ENCODE measurements at regions not wholly inside any gene's neighbourhood (a gene's known extent, or its start where the extent isn't known, plus 50 kb on each side); places are given as distances from the start of the nearest gene placed in this dataset.
A peak's percentile ranks its signal among the peaks of the same experiment; 100 is the strongest.

DNA sequence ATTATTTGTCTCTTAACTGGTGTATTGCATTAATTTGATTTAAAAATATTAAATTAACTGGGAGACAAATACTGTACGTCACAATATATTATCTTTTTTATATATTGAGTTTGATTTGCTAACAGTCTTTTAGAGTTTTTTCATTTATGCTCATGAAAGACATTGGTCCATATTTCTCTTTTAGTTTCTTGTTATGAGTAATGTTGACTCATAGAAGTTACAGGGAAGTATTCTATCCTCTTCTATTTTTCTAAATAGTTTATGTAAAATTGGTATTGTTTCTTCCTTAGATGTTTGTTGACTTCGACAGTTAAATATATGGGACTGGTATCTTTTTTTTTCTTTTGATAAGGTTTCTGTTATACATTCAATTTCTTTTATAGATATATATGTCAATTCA is 1115.6 kb upstream of the CITED2 start:
- no peak overlapping the region for H3K4me3 Mint-ChIP-seq (ENCODE audit: unreplicated experiment)
- no peak overlapping the region for H3K9ac ChIP-seq (ENCODE audit: low read length)
- DNase-seq (ENCODE audit: low read depth) (no peak), FAIRE-seq (no peak)
- peak overlapping the region; percentile 75 for H3K27ac Mint-ChIP-seq (ENCODE audit: unreplicated experiment)
- no peak overlapping the region for H3K4me2 ChIP-seq (ENCODE audit: low read length)
- no peaks in the 10 kb centered on the region for H3K36me3 ChIP-seq (ENCODE audit: insufficient read depth, low read length)
- no peak overlapping the region for H3K27ac ChIP-seq (ENCODE audit: low read depth, low read length)
- H4K20me1 ChIP-seq (ENCODE audit: insufficient read depth, low read length) = no peaks in the 10 kb centered on the region
- no peaks in the 10 kb centered on the region for H3K9me3 ChIP-seq (ENCODE audit: insufficient read depth, low read depth, low read length)
- H3K36me3 Mint-ChIP-seq (ENCODE audit: low read depth, unreplicated experiment) = peaks cover 5% of the 10 kb centered on the region
- H3K27me3 ChIP-seq (ENCODE audit: insufficient read depth, low read length) = no peaks in the 10 kb centered on the region
- peaks cover 16% of the 10 kb centered on the region for H3K4me1 ChIP-seq (ENCODE audit: insufficient read depth, low read length)
- TF ChIP-seq EZH2 (IDR thresholded peaks at IDR 0.05; ENCODE audit: insufficient read depth, low read length) = no peak
- TF ChIP-seq, protein P1, sequence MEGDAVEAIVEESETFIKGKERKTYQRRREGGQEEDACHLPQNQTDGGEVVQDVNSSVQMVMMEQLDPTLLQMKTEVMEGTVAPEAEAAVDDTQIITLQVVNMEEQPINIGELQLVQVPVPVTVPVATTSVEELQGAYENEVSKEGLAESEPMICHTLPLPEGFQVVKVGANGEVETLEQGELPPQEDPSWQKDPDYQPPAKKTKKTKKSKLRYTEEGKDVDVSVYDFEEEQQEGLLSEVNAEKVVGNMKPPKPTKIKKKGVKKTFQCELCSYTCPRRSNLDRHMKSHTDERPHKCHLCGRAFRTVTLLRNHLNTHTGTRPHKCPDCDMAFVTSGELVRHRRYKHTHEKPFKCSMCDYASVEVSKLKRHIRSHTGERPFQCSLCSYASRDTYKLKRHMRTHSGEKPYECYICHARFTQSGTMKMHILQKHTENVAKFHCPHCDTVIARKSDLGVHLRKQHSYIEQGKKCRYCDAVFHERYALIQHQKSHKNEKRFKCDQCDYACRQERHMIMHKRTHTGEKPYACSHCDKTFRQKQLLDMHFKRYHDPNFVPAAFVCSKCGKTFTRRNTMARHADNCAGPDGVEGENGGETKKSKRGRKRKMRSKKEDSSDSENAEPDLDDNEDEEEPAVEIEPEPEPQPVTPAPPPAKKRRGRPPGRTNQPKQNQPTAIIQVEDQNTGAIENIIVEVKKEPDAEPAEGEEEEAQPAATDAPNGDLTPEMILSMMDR (IDR thresholded peaks at IDR 0.05; ENCODE audit: insufficient read depth, low read depth, low read length) = no peak
- no peaks in the 10 kb centered on the region for H3K27me3 Mint-ChIP-seq (ENCODE audit: low read depth, unreplicated experiment)
- peaks cover 37% of the 10 kb centered on the region for H3K4me1 Mint-ChIP-seq (ENCODE audit: low read depth, unreplicated experiment)
- H3K4me3 ChIP-seq (ENCODE audit: insufficient read depth, low read depth, low read length) = no peak overlapping the region
- H3K9me3 Mint-ChIP-seq (ENCODE audit: unreplicated experiment) = peaks cover 9% of the 10 kb centered on the region
- H3K79me2 ChIP-seq (ENCODE audit: insufficient read depth, low read length) = no peaks in the 10 kb centered on the region
- no peak overlapping the region for H2AFZ ChIP-seq (ENCODE audit: low read depth, low read length)

DNA sequence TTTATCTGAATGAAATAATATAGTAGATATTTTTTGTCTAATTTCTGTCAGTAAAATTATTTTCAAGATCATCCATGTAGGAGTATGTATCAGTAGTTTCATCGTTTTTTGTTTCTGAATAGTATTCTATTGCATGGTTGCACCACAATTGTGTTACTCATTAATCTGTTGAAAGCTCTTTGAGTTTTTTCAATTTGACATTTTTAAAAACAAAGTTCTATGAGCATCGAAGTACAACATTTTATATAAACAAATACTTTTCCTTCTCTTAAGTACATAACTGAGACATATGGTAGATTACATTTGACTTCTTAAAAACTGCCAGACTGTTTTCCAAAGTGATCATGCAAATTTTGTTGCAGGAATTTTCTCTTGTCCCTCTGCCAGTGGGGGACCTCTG is 1113.1 kb upstream of the CITED2 start:
- no peak for DNase-seq (ENCODE audit: low read depth)
- no peak for FAIRE-seq
- H3K4me3 Mint-ChIP-seq (ENCODE audit: unreplicated experiment) = peak overlapping the region; percentile 68
- no peak overlapping the region for H3K27ac ChIP-seq (ENCODE audit: low read depth, low read length)
- peak overlapping the region; percentile 98 for H3K27ac Mint-ChIP-seq (ENCODE audit: unreplicated experiment)
- H3K9me3 Mint-ChIP-seq (ENCODE audit: unreplicated experiment) = peaks cover 5% of the 10 kb centered on the region
- H3K4me2 ChIP-seq (ENCODE audit: low read length) = no peak overlapping the region
- H3K36me3 ChIP-seq (ENCODE audit: insufficient read depth, low read length) = no peaks in the 10 kb centered on the region
- no peaks in the 10 kb centered on the region for H4K20me1 ChIP-seq (ENCODE audit: insufficient read depth, low read length)
- no peak overlapping the region for H3K9ac ChIP-seq (ENCODE audit: low read length)
- no peaks in the 10 kb centered on the region for H3K9me3 ChIP-seq (ENCODE audit: insufficient read depth, low read depth, low read length)
- H3K4me1 ChIP-seq (ENCODE audit: insufficient read depth, low read length) = peaks cover 23% of the 10 kb centered on the region
- no peaks in the 10 kb centered on the region for H3K79me2 ChIP-seq (ENCODE audit: insufficient read depth, low read length)
- peaks cover 41% of the 10 kb centered on the region for H3K4me1 Mint-ChIP-seq (ENCODE audit: low read depth, unreplicated experiment)
- H2AFZ ChIP-seq (ENCODE audit: low read depth, low read length) = no peak overlapping the region
- TF ChIP-seq, protein P1 (IDR thresholded peaks at IDR 0.05; ENCODE audit: insufficient read depth, low read depth, low read length) = no peak
- no peak for TF ChIP-seq EZH2 (IDR thresholded peaks at IDR 0.05; ENCODE audit: insufficient read depth, low read length)
- no peaks in the 10 kb centered on the region for H3K27me3 ChIP-seq (ENCODE audit: insufficient read depth, low read length)
- H3K4me3 ChIP-seq (ENCODE audit: insufficient read depth, low read depth, low read length) = no peak overlapping the region
- peaks cover 5% of the 10 kb centered on the region for H3K36me3 Mint-ChIP-seq (ENCODE audit: low read depth, unreplicated experiment)
- H3K27me3 Mint-ChIP-seq (ENCODE audit: low read depth, unreplicated experiment) = no peaks in the 10 kb centered on the region

DNA sequence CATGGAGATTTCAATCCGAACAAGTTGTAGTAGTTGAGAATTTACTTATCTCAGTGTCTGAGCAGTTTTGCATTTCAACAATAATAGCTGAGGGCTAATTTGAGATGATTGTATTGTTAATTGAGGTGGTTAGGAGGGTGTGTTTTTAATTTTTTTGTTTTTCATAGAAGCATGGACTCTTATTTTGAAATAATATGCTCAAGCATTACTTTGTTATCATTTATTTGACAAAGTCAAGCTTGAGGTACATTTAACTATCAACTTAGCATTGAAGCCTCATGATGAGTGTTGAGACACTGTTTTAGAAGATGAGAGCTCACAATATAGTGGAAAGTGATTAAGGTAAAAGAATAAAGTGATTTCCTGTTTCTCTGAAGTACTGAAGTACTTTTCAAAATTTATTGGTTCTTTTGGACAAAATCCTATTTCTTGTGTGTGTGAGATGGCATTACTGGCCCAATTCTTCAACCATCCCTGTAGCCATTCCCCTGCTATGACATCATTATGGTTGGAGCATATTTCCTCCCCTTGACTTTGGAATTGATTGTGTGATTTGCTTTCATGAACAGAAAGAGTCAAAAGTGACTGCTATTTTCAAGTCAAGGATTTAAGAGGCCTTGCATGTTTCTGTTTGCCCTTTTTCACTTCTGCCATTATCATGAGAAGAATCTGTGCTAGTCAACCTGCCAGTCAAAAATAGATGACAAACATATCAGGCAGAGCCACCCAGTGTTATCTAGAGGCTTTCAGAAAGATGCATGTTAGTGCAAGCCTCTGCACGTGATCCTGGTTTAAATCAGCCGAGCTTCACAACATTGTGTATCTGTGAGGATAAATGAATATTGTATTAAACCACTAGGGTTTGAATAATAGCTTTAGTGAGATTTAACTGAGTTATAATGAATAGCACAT is 1112.3 kb upstream of the CITED2 start:
- no peaks in the 10 kb centered on the region for H3K79me2 ChIP-seq (ENCODE audit: insufficient read depth, low read length)
- no peaks in the 10 kb centered on the region for H3K36me3 ChIP-seq (ENCODE audit: insufficient read depth, low read length)
- peak overlapping the region; percentile 98 for H3K27ac Mint-ChIP-seq (ENCODE audit: unreplicated experiment)
- FAIRE-seq = peak; percentile 64
- H3K4me3 ChIP-seq (ENCODE audit: insufficient read depth, low read depth, low read length) = no peak overlapping the region
- H3K27me3 ChIP-seq (ENCODE audit: insufficient read depth, low read length) = no peaks in the 10 kb centered on the region
- peak overlapping the region; percentile 43 for H3K4me2 ChIP-seq (ENCODE audit: low read length)
- no peaks in the 10 kb centered on the region for H3K27me3 Mint-ChIP-seq (ENCODE audit: low read depth, unreplicated experiment)
- peak overlapping the region; percentile 76 for H3K27ac ChIP-seq (ENCODE audit: low read depth, low read length)
- TF ChIP-seq, protein P1 (IDR thresholded peaks at IDR 0.05; ENCODE audit: insufficient read depth, low read depth, low read length) = no peak
- TF ChIP-seq EZH2 (IDR thresholded peaks at IDR 0.05; ENCODE audit: insufficient read depth, low read length) = no peak
- peaks cover 41% of the 10 kb centered on the region for H3K4me1 Mint-ChIP-seq (ENCODE audit: low read depth, unreplicated experiment)
- H3K9me3 Mint-ChIP-seq (ENCODE audit: unreplicated experiment) = peaks cover 5% of the 10 kb centered on the region
- peak overlapping the region; percentile 47 for H3K4me3 Mint-ChIP-seq (ENCODE audit: unreplicated experiment)
- no peaks in the 10 kb centered on the region for H4K20me1 ChIP-seq (ENCODE audit: insufficient read depth, low read length)
- peaks cover 5% of the 10 kb centered on the region for H3K36me3 Mint-ChIP-seq (ENCODE audit: low read depth, unreplicated experiment)
- peak overlapping the region; percentile 8 for H3K9ac ChIP-seq (ENCODE audit: low read length)
- H2AFZ ChIP-seq (ENCODE audit: low read depth, low read length) = no peak overlapping the region
- peaks cover 23% of the 10 kb centered on the region for H3K4me1 ChIP-seq (ENCODE audit: insufficient read depth, low read length)
- H3K9me3 ChIP-seq (ENCODE audit: insufficient read depth, low read depth, low read length) = no peaks in the 10 kb centered on the region
- DNase-seq (ENCODE audit: low read depth) = peak; percentile 63
